MM.1S (cell line): ENCODE measurements at regions not wholly inside any gene's neighbourhood (a gene's known extent, or its start where the extent isn't known, plus 50 kb on each side); places are given as distances from the start of the nearest gene placed in this dataset.

Experiments
- DNase-seq: peaks from one replicate; pipeline ENCODE4 v3.0.0-alpha.2; 2015
- H2AFZ ChIP-seq: fragments of 300-600 bp; sonication (generic); 2 replicates; pipeline ENCODE4 v1.6.0; 2016; ENCODE audit warnings: antibody characterized with exemption, low read length
- H3F3A ChIP-seq: fragments of 300-600 bp; sonication (generic); 2 replicates; pipeline ENCODE4 v1.6.1; 2016; ENCODE audit warnings: mild to moderate bottlenecking, antibody characterized with exemption, low read length, moderate library complexity, mixed read lengths; ENCODE audit not compliant: insufficient read depth
- H3K27ac ChIP-seq: fragments of 300-600 bp; sonication (generic); 2 replicates; pipeline ENCODE4 v1.5.1; 2016; ENCODE audit warnings: mild to moderate bottlenecking, low read length
- H3K27me3 ChIP-seq: fragments of 300-600 bp; sonication (generic); replicated peaks from 2 replicates; pipeline ENCODE4 v1.6.0; 2016; ENCODE audit warnings: low read length; ENCODE audit not compliant: insufficient read depth
- H3K36me3 ChIP-seq: fragments of 300-600 bp; sonication (generic); replicated peaks from 2 replicates; pipeline ENCODE4 v1.6.1; 2016; ENCODE audit warnings: mild to moderate bottlenecking, low read length, mixed read lengths; ENCODE audit not compliant: insufficient read depth
- H3K4me1 ChIP-seq: fragments of 300-600 bp; sonication (generic); 2 replicates; pipeline ENCODE4 v1.6.1; 2016; ENCODE audit warnings: low read length, mixed read lengths
- H3K4me2 ChIP-seq: fragments of 300-600 bp; sonication (generic); 2 replicates; pipeline ENCODE4 v1.6.0; 2016; ENCODE audit warnings: low read depth, low read length
- H3K4me3 ChIP-seq: fragments of 300-600 bp; sonication (generic); 2 replicates; pipeline ENCODE4 v1.5.1; 2016; ENCODE audit warnings: low read length, mixed read lengths
- H3K79me2 ChIP-seq: fragments of 300-600 bp; sonication (generic); 2 replicates; pipeline ENCODE4 v1.6.1; 2016; ENCODE audit warnings: mixed run types, low read length, mixed read lengths
- H3K9ac ChIP-seq: fragments of 300-600 bp; sonication (generic); 2 replicates; pipeline ENCODE4 v1.6.1; 2016; ENCODE audit warnings: low read length, mixed read lengths
- H3K9me2 ChIP-seq: fragments of 300-600 bp; sonication (generic); replicated peaks from 2 replicates; pipeline ENCODE4 v1.6.1; 2016; ENCODE audit warnings: mild to moderate bottlenecking, low read length, mixed read lengths; ENCODE audit not compliant: insufficient read depth
- H3K9me3 ChIP-seq: fragments of 300-600 bp; sonication (generic); replicated peaks from 2 replicates; pipeline ENCODE4 v1.6.1; 2016; ENCODE audit warnings: mild to moderate bottlenecking, low read length, mixed read lengths; ENCODE audit not compliant: insufficient read depth
- H4K20me1 ChIP-seq: fragments of 300-600 bp; sonication (generic); 2 replicates; pipeline ENCODE4 v1.6.1; 2016; ENCODE audit warnings: mild to moderate bottlenecking, low read length, moderate library complexity, mixed read lengths; ENCODE audit not compliant: insufficient read depth
- CTCF ChIP-seq: fragments of 300-600 bp; sonication (generic); IDR thresholded peaks from 2 replicates; pipeline ENCODE4 v1.5.1; 2016; ENCODE audit warnings: antibody characterized with exemption, low read length, mixed read lengths
- EZH2 ChIP-seq: fragments of 300-600 bp; sonication (generic); optimal IDR thresholded peaks from 2 replicates; pipeline ENCODE3; 2017; ENCODE audit warnings: low read depth, mild to moderate bottlenecking, antibody characterized with exemption, low read length, mixed read lengths
- EZH2phosphoT487 ChIP-seq: fragments of 300-600 bp; sonication (generic); IDR thresholded peaks from 2 replicates; pipeline ENCODE4 v1.6.1; 2018; ENCODE audit warnings: antibody characterized with exemption, low read length

DNA sequence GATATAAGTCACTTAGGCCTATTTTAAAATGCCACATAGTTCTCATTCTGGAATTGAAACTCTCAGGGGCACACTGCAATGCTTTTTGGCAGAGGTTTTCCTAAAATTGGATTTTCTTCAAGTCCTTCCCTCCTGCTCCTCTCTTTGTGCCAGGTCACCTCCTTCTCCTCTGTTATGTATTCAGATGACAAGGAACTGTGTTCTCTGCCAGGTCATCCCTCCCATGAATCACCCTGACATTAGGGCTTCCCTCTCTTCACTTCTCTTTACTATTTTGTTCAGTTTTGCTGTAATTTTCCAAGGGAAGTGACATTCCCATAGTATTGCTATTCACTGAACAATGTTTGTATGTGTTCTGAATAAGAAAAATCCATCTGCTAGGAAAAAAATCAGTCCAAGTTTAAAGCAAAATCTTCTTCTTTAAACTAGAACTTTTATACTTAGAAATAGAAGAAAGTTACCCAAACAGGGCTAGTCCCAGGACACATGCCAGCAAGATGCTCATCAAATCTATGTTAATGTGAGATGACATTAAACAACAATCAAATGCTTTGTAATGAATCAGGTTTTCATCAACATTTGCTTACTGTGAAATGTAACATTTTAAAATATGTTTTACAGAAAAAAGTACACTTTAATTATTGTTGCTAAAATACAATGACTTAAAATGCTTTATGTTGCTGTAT, 461.1 kb downstream of the MMUT start:
- Histone ChIP-seq H3K36me3 (no peaks in the 10 kb centered on the region), H3K27me3 (no peaks in the 10 kb centered on the region), H2AFZ (no peak overlapping the region), H3K4me1 (no peaks in the 10 kb centered on the region), H4K20me1 (no peaks in the 10 kb centered on the region), H3K4me3 (no peak overlapping the region), H3K27ac (no peak overlapping the region), H3K9ac (no peak overlapping the region), H3K9me3 (no peaks in the 10 kb centered on the region), H3K79me2 (no peaks in the 10 kb centered on the region), H3F3A (no peaks in the 10 kb centered on the region), H3K9me2 (no peaks in the 10 kb centered on the region), H3K4me2 (no peak overlapping the region)
- no peak for DNase-seq
- TF ChIP-seq EZH2phosphoT487 (no peak), CTCF (no peak), EZH2 (no peak)

GRCh38 chr6:48998574-48998973, 464.5 kb downstream of the MMUT start:
- no peaks in the 10 kb centered on the region for H3K36me3 ChIP-seq
- H3K79me2 ChIP-seq, result no peaks in the 10 kb centered on the region
- no peak overlapping the region for H3K9ac ChIP-seq
- H2AFZ ChIP-seq, result no peak overlapping the region
- no peak for DNase-seq
- H3K27ac ChIP-seq, result no peak overlapping the region
- H3K9me3 ChIP-seq, result no peaks in the 10 kb centered on the region
- H3K4me2 ChIP-seq, result no peak overlapping the region
- H3K4me3 ChIP-seq, result no peak overlapping the region
- no peaks in the 10 kb centered on the region for H4K20me1 ChIP-seq
- no peak for TF ChIP-seq EZH2
- TF ChIP-seq EZH2phosphoT487, result no peak
- no peak for TF ChIP-seq CTCF
- H3K4me1 ChIP-seq, result no peaks in the 10 kb centered on the region
- H3K9me2 ChIP-seq, result no peaks in the 10 kb centered on the region
- H3F3A ChIP-seq, result no peaks in the 10 kb centered on the region
- no peaks in the 10 kb centered on the region for H3K27me3 ChIP-seq

GRCh38 chr6:48996461-48997119, 466.5 kb downstream of the MMUT start:
- H3K4me2 ChIP-seq, result no peak overlapping the region
- no peaks in the 10 kb centered on the region for H3K79me2 ChIP-seq
- no peaks in the 10 kb centered on the region for H3K36me3 ChIP-seq
- H3K9me3 ChIP-seq, result no peaks in the 10 kb centered on the region
- no peaks in the 10 kb centered on the region for H3F3A ChIP-seq
- H3K27me3 ChIP-seq, result no peaks in the 10 kb centered on the region
- no peak overlapping the region for H3K27ac ChIP-seq
- H3K4me3 ChIP-seq, result no peak overlapping the region
- H3K9ac ChIP-seq, result no peak overlapping the region
- DNase-seq, result peak; percentile 23
- H4K20me1 ChIP-seq, result no peaks in the 10 kb centered on the region
- no peaks in the 10 kb centered on the region for H3K9me2 ChIP-seq
- H2AFZ ChIP-seq, result no peak overlapping the region
- TF ChIP-seq EZH2, result no peak
- TF ChIP-seq CTCF, result no peak
- TF ChIP-seq EZH2phosphoT487, result no peak
- H3K4me1 ChIP-seq, result no peaks in the 10 kb centered on the region
